IPS-20b (cell line): ENCODE measurements at regions not wholly inside any gene's neighbourhood (a gene's known extent, or its start where the extent isn't known, plus 50 kb on each side); places are given as distances from the start of the nearest gene placed in this dataset.

Experiments used
- H3K27ac ChIP-seq: one replicate; pipeline ENCODE4 v1.5.1; 2013; ENCODE audit warnings: low read length
- H3K27me3 ChIP-seq: 2 replicates; pipeline ENCODE4 v1.6.1; 2013; ENCODE audit warnings: mild to moderate bottlenecking, low read length, inconsistent platforms; ENCODE audit not compliant: insufficient read depth
- H3K36me3 ChIP-seq: 2 replicates; pipeline ENCODE4 v1.6.1; 2013; ENCODE audit warnings: low read depth, mild to moderate bottlenecking, inconsistent platforms, low read length, moderate library complexity; ENCODE audit not compliant: insufficient read depth
- H3K4me1 ChIP-seq: 2 replicates; pipeline ENCODE4 v1.6.1; 2013; ENCODE audit warnings: mild to moderate bottlenecking, control low read depth, inconsistent platforms, low read length, moderate library complexity; ENCODE audit not compliant: insufficient read depth
- H3K4me3 ChIP-seq: 2 replicates; pipeline ENCODE4 v1.5.1; 2013; ENCODE audit warnings: mild to moderate bottlenecking, low read length, inconsistent platforms
- H3K9ac ChIP-seq: 2 replicates; pipeline ENCODE4 v1.6.1; 2013; ENCODE audit warnings: low read depth, mild to moderate bottlenecking, inconsistent platforms, low read length, moderate library complexity
- H3K9me3 ChIP-seq: 2 replicates; pipeline ENCODE4 v1.6.1; 2013; ENCODE audit warnings: mild to moderate bottlenecking, low read depth, low read length, inconsistent platforms; ENCODE audit not compliant: insufficient read depth

- Histone ChIP-seq H3K27me3 (no peaks in the 10 kb centered on the region), H3K9me3 (no peaks in the 10 kb centered on the region), H3K4me3 (no peak overlapping the region), H3K27ac (no peak overlapping the region), H3K9ac (no peak overlapping the region), H3K4me1 (no peaks in the 10 kb centered on the region), H3K36me3 (no peaks in the 10 kb centered on the region)
These were observed 259.8 kb upstream of the ANO5 start for GRCh38 chr11:21933095-21933494.

GRCh38 chr11:21944577-21944976 is 248.3 kb upstream of the ANO5 start:
- Histone ChIP-seq H3K27ac (no peak overlapping the region), H3K9me3 (no peaks in the 10 kb centered on the region)

GRCh38 chr11:21948876-21949275 is 244.0 kb upstream of the ANO5 start:
- Histone ChIP-seq H3K27me3 (no peaks in the 10 kb centered on the region), H3K36me3 (no peaks in the 10 kb centered on the region), H3K4me3 (no peak overlapping the region), H3K9me3 (no peaks in the 10 kb centered on the region), H3K27ac (no peak overlapping the region), H3K4me1 (no peaks in the 10 kb centered on the region), H3K9ac (no peak overlapping the region)

More at GRCh38 chr11:21944577-21944976, 248.3 kb upstream of the ANO5 start:
- Histone ChIP-seq H3K9ac (no peak overlapping the region), H3K27me3 (no peaks in the 10 kb centered on the region), H3K4me3 (no peak overlapping the region), H3K36me3 (no peaks in the 10 kb centered on the region), H3K4me1 (no peaks in the 10 kb centered on the region)

DNA sequence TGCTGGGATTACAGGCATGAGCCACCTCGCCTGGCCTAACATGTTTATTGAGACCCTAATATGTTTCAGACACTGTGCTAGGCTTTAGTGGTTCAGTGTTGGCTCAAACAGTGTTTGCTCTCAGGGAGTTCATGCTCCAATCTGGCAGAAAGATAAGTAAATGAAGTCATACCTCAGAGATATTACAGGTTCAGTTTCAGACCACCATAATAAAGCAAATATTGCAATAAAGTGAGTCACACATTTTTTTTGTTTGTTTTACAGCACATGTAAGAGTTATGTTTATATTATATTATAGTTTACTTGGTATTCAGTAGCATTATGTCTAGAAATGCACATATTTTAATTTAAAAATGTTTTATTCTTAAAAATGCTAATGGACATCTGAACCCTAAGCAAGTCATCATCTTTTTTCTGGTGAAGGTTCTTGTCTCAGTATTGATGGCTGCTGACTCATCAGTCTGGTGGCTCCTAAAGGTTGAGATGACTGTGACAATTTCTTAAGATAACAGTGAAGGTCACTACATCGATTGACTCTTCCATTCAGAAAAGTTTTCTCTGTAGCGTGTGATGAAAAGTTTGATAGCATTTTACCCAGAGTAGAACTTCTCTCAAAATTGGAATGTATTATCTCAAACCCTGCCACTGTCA is 243.0 kb upstream of the ANO5 start:
- no peaks in the 10 kb centered on the region for H3K9me3 ChIP-seq
- H3K9ac ChIP-seq: no peak overlapping the region
- no peak overlapping the region for H3K27ac ChIP-seq
- no peaks in the 10 kb centered on the region for H3K4me1 ChIP-seq
- no peaks in the 10 kb centered on the region for H3K36me3 ChIP-seq
- no peak overlapping the region for H3K4me3 ChIP-seq
- no peaks in the 10 kb centered on the region for H3K27me3 ChIP-seq

DNA sequence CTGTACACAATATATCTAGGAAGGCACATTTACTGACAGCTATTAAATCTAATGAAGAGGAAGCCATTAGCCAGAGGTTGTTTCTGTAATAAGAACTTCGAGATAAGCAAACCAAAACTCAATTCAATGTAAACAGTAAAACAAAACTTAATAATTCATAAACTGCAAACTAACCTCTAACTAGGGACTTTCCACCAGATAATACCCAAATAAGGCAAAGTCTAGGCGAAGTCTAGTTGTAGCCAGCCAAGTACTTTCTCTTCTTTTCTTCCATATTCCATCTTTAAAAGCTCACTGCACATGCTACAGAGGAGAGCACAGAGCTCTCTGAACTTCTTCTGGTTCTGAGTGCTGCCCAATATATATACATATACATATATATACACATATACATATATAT is 229.9 kb upstream of the ANO5 start:
- Histone ChIP-seq H3K4me3 (no peak overlapping the region), H3K9ac (no peak overlapping the region), H3K4me1 (no peaks in the 10 kb centered on the region)

DNA sequence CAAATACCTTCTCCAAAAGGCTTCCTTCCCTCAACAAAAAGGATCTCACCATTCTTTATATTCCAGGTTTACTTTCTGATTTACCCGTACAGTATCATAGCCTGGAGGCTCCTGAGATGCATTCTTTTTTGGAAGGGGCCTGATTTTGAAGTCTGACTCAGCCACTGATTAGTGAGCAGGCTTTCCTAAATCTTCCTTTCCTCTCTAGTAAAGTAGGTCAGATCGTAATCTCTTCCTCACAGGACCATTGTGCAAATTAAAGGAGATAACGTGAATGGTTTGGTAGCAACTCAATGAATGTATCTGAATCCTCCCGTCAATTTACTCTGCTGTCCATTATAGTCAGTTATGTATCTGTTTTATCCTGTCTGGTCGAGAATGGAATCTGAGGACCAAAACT is 227.7 kb upstream of the ANO5 start:
- Histone ChIP-seq H3K36me3 (no peaks in the 10 kb centered on the region), H3K9ac (no peak overlapping the region), H3K9me3 (no peaks in the 10 kb centered on the region), H3K27me3 (no peaks in the 10 kb centered on the region), H3K27ac (no peak overlapping the region), H3K4me3 (no peak overlapping the region), H3K4me1 (no peaks in the 10 kb centered on the region)

More for the DNA sequence above, 229.9 kb upstream of the ANO5 start:
- Histone ChIP-seq H3K27me3 (no peaks in the 10 kb centered on the region), H3K9me3 (no peaks in the 10 kb centered on the region), H3K36me3 (no peaks in the 10 kb centered on the region), H3K27ac (no peak overlapping the region)

DNA sequence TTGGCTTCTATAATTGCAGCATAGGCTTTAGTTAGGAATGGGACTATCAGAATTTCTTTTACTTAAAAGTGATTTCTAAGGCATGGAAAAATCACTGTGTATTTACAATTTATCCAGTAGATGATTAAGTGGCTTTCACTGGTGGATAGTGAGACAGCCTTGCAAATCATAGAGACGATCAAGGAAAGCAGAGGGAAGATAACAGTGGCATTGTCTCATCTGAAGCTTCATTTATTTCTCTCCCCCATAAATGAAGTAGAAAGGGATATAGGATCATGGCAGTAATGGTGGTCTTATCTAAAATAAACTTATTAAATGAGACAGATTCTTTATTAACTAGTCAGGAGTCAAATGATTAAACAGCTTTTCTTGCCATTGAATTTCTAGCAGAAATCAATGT is 224.2 kb upstream of the ANO5 start:
- H3K9me3 ChIP-seq: no peaks in the 10 kb centered on the region
- H3K9ac ChIP-seq: no peak overlapping the region
- H3K36me3 ChIP-seq: no peaks in the 10 kb centered on the region
- H3K4me1 ChIP-seq: no peaks in the 10 kb centered on the region
- H3K4me3 ChIP-seq: no peak overlapping the region
- no peaks in the 10 kb centered on the region for H3K27me3 ChIP-seq
- H3K27ac ChIP-seq: no peak overlapping the region

DNA sequence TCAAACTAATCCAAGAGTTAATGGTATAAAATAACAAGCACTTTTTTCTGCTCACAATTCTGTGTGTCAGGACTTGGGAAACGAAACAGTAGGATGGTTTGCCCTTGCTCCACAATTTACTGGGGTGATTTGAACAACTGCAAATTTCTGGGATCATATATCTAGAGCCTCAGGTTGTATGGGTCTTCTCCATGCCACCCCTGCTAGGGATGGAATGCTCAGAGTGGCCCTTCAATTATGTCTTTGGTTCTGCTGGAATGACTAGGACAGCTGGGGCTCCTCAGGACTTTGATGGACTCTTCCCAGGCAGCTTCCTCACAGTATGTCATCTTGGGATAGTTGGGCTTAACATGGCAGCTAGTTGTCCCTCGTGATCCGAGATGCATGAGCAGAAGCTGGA is 223.0 kb upstream of the ANO5 start:
- no peak overlapping the region for H3K27ac ChIP-seq
- H3K27me3 ChIP-seq: no peaks in the 10 kb centered on the region
- no peak overlapping the region for H3K4me3 ChIP-seq
- no peaks in the 10 kb centered on the region for H3K36me3 ChIP-seq
- no peaks in the 10 kb centered on the region for H3K9me3 ChIP-seq
- no peak overlapping the region for H3K9ac ChIP-seq
- 0 out of 2 replicates have a peak, but pooled peaks cover 1% of the 10 kb centered on the region for H3K4me1 ChIP-seq

DNA sequence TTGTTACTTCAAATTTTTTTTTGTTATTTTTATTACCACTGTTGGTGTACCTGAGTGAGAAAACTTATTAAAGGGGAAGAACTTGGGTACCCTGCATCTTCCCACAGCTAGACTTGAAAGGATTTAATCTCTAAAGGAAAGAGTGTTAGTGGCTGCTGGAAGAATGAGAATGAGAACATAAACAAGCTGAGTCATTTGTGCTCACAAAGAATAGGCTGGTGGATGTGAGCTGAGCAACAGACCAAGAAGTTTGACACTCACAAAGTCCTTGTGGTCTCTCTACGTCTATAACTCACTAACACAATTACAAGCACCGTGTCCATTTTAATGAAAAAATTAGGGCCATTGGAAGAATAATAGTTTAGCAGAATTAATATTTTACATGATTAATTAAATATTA is 217.6 kb upstream of the ANO5 start:
- H3K27ac ChIP-seq: no peak overlapping the region
- no peaks in the 10 kb centered on the region for H3K9me3 ChIP-seq
- H3K4me1 ChIP-seq: peaks cover 5% of the 10 kb centered on the region; the same call in 1 of the 2 replicates
- H3K27me3 ChIP-seq: no peaks in the 10 kb centered on the region
- H3K9ac ChIP-seq: no peak overlapping the region
- H3K4me3 ChIP-seq: no peak overlapping the region
- no peaks in the 10 kb centered on the region for H3K36me3 ChIP-seq

DNA sequence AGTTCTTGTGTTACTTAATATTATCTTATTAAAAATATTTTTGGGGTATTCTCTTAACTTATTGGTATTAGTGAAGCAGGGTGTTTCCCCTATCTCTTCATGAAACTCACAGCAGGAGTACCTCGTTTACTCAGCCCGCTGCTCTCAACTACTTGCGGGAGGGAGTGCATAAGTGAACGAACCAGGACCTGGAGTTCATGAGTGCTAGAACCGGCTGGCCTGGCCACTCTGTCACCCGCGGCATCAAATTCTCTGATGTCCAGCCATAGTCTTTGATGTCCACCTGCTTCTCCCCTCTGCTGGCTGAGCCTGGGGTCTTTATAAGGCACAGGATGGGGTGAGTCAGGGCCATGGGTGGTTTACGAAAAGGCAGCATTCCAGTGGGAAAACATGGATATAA is 216.7 kb upstream of the ANO5 start:
- H3K4me3 ChIP-seq: no peak overlapping the region
- H3K27me3 ChIP-seq: no peaks in the 10 kb centered on the region
- H3K9ac ChIP-seq: no peak overlapping the region
- H3K4me1 ChIP-seq: peaks cover 5% of the 10 kb centered on the region; the same call in 1 of the 2 replicates
- H3K36me3 ChIP-seq: no peaks in the 10 kb centered on the region
- no peaks in the 10 kb centered on the region for H3K9me3 ChIP-seq
- H3K27ac ChIP-seq: no peak overlapping the region

DNA sequence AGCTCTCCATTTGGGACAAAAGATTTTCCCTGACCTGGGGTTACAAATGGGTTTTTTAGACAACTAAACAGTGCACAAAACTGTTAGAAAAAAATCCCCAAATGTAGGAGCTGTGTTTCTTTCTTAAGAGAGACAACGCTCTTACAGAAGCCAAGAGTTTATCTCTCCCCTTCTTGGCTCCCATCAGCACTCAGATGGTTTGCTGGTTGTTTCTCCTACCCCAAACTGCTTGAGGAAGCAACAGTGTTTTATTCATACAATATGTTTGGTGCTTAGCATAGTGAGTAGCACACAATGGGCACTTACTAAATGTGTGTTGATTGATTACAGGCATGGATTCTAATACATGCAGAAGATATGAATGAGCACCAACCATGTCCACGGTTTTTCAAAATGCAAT is 209.5 kb upstream of the ANO5 start:
- no peaks in the 10 kb centered on the region for H3K36me3 ChIP-seq
- no peak overlapping the region for H3K27ac ChIP-seq
- no peaks in the 10 kb centered on the region for H3K27me3 ChIP-seq
- no peak overlapping the region for H3K9ac ChIP-seq
- H3K4me1 ChIP-seq: no peaks in the 10 kb centered on the region
- no peak overlapping the region for H3K4me3 ChIP-seq
- no peaks in the 10 kb centered on the region for H3K9me3 ChIP-seq

DNA sequence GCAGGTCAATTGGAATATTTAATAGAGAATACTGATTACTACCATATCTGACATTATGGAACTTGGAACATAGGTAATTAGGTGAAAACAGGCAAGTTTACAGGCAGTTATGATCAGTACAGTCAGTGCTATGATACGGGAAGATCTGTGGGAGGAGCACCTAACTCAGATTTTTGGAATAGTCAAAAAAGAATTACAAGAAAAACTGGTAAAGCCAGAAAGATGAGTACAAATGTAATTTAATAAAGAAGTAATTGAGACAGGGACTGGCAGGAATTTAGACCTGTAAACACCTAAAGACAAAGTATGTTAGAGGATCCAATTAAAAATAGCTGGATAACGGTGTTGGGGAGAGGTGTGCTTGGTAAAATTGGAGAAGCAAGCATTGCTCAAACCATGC is 206.5 kb upstream of the ANO5 start:
- no peaks in the 10 kb centered on the region for H3K27me3 ChIP-seq

More for the DNA sequence above, 206.5 kb upstream of the ANO5 start:
- H3K9me3 ChIP-seq: no peaks in the 10 kb centered on the region
- no peaks in the 10 kb centered on the region for H3K4me1 ChIP-seq
- no peak overlapping the region for H3K4me3 ChIP-seq
- H3K9ac ChIP-seq: no peak overlapping the region
- no peak overlapping the region for H3K27ac ChIP-seq
- H3K36me3 ChIP-seq: no peaks in the 10 kb centered on the region
